ENCODE measurements at regions not wholly inside any gene's neighbourhood (a gene's known extent, or its start where the extent isn't known, plus 50 kb on each side); places are given as distances from the start of the nearest gene placed in this dataset.

DNA sequence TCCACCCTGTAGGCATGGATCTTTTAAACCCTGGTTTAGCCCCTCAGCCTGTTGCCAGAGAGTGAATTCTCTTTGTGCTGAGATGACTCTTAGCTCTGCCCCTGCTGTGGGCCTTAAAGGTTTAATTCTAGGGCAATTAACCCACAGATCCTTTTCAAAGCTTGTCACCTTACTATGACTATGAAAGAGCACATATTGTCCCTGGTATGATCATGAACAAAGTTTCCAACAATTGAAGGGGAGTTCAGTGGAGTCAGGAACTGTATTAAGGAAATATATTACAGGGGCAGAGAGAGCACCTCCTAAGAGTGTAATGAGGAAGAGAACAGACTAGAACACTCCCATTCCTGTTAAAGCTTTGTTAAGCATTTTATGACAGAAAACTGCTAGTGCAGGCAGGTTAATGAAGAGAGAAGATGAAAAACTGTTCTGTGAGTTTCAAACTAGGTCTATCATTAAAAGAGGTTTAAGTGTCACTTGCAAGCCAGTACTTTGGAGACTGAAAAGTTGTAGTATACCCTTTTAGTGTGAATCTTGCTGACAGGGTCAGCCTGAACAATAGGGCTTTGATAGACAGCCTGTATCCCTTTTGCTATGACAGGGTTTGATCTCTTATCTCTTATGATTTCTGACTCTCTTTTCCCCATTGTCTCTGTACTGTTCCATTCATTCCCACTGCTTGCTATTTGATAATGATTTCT lies 104.2 kb upstream of the ELL2 start:
- TF ChIP-seq, protein P1, sequence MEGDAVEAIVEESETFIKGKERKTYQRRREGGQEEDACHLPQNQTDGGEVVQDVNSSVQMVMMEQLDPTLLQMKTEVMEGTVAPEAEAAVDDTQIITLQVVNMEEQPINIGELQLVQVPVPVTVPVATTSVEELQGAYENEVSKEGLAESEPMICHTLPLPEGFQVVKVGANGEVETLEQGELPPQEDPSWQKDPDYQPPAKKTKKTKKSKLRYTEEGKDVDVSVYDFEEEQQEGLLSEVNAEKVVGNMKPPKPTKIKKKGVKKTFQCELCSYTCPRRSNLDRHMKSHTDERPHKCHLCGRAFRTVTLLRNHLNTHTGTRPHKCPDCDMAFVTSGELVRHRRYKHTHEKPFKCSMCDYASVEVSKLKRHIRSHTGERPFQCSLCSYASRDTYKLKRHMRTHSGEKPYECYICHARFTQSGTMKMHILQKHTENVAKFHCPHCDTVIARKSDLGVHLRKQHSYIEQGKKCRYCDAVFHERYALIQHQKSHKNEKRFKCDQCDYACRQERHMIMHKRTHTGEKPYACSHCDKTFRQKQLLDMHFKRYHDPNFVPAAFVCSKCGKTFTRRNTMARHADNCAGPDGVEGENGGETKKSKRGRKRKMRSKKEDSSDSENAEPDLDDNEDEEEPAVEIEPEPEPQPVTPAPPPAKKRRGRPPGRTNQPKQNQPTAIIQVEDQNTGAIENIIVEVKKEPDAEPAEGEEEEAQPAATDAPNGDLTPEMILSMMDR (IDR thresholded peaks at IDR 0.05; ENCODE audit: low read length, missing control alignments) = no peak
- no peak overlapping the region for H3K4me3 ChIP-seq (replicated peaks; ENCODE audit: low read depth, low read length)
- no peak for DNase-seq (ENCODE audit: low read depth)

DNA sequence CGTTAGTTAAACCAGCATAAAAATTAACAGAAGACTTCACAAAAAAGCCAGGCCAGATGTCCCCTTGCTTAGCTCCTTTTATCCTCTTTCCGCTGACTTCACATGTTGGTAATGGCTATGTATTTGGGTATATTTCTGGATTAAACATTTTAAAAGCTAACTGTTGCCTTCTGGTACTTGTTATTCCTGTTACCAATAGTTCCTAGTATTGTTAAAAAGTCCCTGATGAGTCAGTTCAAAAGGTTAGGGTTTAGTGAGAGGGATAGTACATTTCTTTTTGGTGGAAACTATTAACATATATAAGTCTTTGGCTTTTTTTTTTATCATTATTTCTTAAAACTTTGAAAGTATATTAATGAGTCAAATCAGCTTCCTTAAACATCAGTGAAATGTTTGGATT lies 103.2 kb upstream of the ELL2 start:
- no peak overlapping the region for H3K4me3 ChIP-seq (replicated peaks; ENCODE audit: low read depth, low read length)
- TF ChIP-seq, protein P1 (IDR thresholded peaks at IDR 0.05; ENCODE audit: low read length, missing control alignments) = no peak
- no peak for DNase-seq (ENCODE audit: low read depth)

DNA sequence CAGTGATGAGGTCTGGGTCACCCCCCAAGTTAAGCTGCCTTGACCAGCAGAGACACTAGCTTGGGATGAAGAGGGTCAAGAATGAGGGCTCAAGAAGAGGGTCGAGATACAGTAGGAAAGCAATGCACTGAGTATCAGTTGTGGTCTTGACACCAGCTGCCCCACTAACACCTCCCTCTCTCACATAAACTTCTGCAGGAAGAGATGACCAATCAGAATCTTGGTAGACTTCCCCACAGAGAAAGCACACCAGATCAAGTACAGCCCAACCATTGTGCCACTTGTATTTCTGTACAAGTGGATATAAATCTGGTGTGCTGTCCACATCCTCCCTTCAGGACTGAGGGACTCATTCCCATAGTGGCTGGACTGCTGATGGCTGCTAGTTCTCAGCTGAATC lies 101.2 kb upstream of the ELL2 start:
- no peak overlapping the region for H3K4me3 ChIP-seq (replicated peaks; ENCODE audit: low read depth, low read length)
- TF ChIP-seq, protein P1 (IDR thresholded peaks at IDR 0.05; ENCODE audit: low read length, missing control alignments) = no peak
- no peak for DNase-seq (ENCODE audit: low read depth)

DNA sequence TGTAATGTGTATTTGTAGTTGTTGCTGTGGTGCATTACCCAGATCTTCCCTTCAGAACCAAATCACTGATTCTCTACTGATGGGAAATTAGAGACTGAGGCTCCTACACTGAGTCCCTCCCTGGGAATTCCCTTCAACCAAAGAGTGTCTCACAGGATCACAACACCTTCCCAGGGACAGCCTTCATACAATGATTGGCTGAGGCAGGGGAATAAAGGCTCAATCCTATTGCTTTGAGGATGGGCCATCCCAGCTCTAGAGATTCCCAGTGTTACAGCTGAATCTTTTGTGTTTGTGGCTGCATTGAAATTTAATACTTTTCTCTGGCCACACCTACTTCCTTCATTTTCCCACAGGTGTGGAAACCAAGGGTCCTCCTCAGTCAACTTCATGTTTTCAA lies 96.4 kb upstream of the ELL2 start:
- TF ChIP-seq, protein P1 (IDR thresholded peaks at IDR 0.05; ENCODE audit: low read length, missing control alignments) = no peak
- no peak overlapping the region for H3K4me3 ChIP-seq (replicated peaks; ENCODE audit: low read depth, low read length)
- DNase-seq (ENCODE audit: low read depth) = no peak

DNA sequence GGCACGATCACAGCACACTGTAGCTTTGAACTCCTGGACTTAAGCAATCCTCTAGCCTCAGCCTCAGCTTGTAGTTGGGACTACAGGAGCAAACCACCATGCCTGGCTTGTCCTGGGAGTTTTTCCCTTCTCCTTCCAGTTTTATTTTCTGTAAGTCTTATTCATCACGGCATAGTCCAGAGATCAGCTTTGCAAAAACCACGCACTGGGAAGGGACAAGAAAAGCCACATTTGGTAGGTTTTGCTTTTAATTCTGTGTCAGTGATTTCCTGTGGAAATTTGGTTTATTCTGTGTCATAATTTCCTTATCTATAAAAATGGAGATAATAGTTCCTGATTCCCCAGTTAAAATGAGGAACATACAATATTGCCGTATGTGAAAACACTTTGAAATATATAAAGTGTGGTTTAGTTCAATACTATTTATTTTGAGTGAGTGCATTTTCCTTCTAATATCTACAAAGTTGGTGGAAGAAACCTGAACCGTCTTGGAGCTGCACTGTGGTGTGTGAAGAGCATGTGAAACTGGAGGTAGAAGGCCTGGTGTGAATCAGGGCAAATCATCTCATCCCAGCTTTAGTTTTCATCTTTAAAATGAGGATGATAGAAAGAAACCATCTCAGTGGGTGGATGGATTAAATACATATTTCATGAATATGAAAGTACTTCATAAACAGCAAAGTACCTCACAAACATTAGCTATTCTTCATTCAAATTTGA lies 92.8 kb upstream of the ELL2 start:
- DNase-seq (ENCODE audit: low read depth) = no peak
- no peak overlapping the region for H3K4me3 ChIP-seq (replicated peaks; ENCODE audit: low read depth, low read length)
- TF ChIP-seq, protein P1 (IDR thresholded peaks at IDR 0.05; ENCODE audit: low read length, missing control alignments) = no peak

DNA sequence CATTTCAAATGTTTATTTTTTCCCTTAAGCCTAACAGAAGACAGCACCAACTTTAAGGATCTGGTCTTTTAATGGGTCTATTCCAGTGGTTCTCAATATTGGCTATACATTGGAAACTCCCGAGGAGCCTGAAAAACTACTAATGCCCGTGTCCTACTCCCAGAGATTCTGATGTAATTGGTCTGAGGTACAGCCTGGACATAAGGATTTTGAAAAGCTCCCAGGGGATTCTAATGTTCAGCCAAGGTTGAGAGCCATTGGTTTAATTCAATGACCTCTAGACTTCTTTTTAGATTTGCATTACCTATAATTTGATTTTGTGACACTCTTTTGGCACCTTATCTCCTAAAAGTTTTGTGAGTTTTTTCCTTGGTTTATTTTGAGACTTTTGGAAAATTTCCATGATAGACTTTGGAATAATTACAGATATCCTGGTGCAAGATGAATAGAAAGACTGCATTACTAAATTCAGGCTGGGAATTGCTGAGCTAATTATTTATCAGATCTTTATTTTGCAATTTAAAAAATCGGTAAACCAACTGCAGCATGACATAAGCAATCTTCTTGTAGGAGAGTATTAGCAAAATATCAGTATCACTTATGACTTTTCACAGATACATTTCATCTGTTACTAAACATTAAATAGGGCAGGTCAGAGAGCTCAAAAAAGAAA lies 91.5 kb upstream of the ELL2 start:
- DNase-seq (ENCODE audit: low read depth) = no peak
- H3K4me3 ChIP-seq (replicated peaks; ENCODE audit: low read depth, low read length) = no peak overlapping the region
- TF ChIP-seq, protein P1 (IDR thresholded peaks at IDR 0.05; ENCODE audit: low read length, missing control alignments) = no peak

All from fibroblast of pulmonary artery (primary cell).